Psoas muscle (tissue), 7 donors: ENCODE measurements at regions not wholly inside any gene's neighbourhood (a gene's known extent, or its start where the extent isn't known, plus 50 kb on each side); places are given as distances from the start of the nearest gene placed in this dataset.

Experiments used
- ATAC-seq, 4 donors: fragments of 200-7000 bp; cut with Tn5 transposase; one replicate each; pipeline ENCODE4 v1.9.1; 2020; ENCODE audit warnings: moderate library complexity in 3 of 4, mild to moderate bottlenecking in 2 of 4
- DNase-seq, 2 donors: peaks; one replicate each; pipeline ENCODE4 v3.0.0-alpha.2; 2020
- H3K27ac ChIP-seq: fragments of 200-600 bp; one replicate; pipeline ENCODE4 v1.8.0; 2022
- H3K27me3 ChIP-seq, 3 donors: fragments of 200-600 bp in 1 of 3; one replicate each; pipeline versions ENCODE4 v1.6.1 to v1.8.0; 2013 to 2022; ENCODE audit warnings: low read length in 2 of 3, mild to moderate bottlenecking in 2 of 3, moderate library complexity in 1 of 3; ENCODE audit not compliant: insufficient read depth in 3 of 3
- H3K36me3 ChIP-seq, 2 donors: fragments of 200-600 bp in 1 of 2; one replicate each; pipeline versions ENCODE4 v1.6.1 to v1.8.0; 2013 to 2022; ENCODE audit warnings: low read depth in 1 of 2, mild to moderate bottlenecking in 1 of 2, moderate library complexity in 1 of 2; ENCODE audit not compliant: insufficient read depth in 1 of 2
- H3K4me1 ChIP-seq: fragments of 200-600 bp; one replicate; pipeline ENCODE4 v1.8.0; 2022
- H3K4me3 ChIP-seq: fragments of 200-600 bp; one replicate; pipeline ENCODE4 v1.8.0; 2022; ENCODE audit warnings: mild to moderate bottlenecking
- H3K9me3 ChIP-seq: fragments of 200-600 bp; one replicate; pipeline ENCODE4 v1.8.0; 2022
- WGBS, 3 donors: extraction: QIAGEN DNeasy Blood & Tissue Kit; methylation state at CpG; one replicate each; pipeline versions ENCODE4 v1.1.6 to v1.1.7; 2013; 5-methylcytosine and 5-hydroxymethylcytosine counted together
- intact Hi-C, 2 donors: fragments of 100-400 bp; cut with DNase I; formaldehyde crosslinking; loops; one replicate each; pipeline versions ENCODE4 v1.11.0 to v1.14.2; 2022
- TF ChIP-seq, protein P1 (sequence below): fragments of 200-600 bp; IDR thresholded peaks from one replicate; pipeline ENCODE4 v1.8.0; 2022; ENCODE audit warnings: antibody characterized with exemption
- donor health status: healthy with polysubstance abuse.
- donor health status: DM: no; HTN: no; CAD: no; lungs with moderate emphysema.
- donor health status: Bipolar disorder and iron deficiency.
- donor health status: healthy.
- donor health status: DM: yes; HTN: yes; CAD: no.
- donor health status: DM: no; HTN: no; CAD: no.
- donor health status: DM: yes; HTN: yes; CAD: no.

DNA sequence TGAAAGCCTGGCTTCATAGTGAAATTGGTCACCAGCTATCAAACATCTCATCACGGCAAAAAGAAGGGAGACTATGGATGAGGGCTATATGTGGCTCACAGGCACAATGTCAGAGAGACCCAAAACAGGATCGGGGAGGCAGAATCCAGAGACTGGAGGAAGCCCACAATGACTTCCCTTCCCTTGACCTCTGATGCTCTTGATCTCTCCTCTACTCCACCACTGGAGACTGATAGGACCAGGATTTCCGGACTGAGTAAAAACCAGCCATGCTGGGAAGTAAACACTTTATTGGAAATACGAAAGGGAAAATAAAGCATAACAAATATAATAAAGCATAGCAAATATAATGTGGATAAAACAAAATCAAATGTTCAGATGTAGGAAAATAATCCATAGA lies 597.3 kb downstream of the UTRN start:
- intact Hi-C loops: no loop called here
- DNase-seq (no peak), ATAC-seq (no peak)
- H3K36me3 ChIP-seq: no peaks in the 10 kb centered on the region
- H3K4me1 ChIP-seq: no peaks in the 10 kb centered on the region
- no peaks in the 10 kb centered on the region for H3K9me3 ChIP-seq
- no peaks in the 10 kb centered on the region for H3K27me3 ChIP-seq
- no peak overlapping the region for H3K4me3 ChIP-seq
- 70 to 85% (median 84%) methylated on average over 4 of the region's 4 CpGs for WGBS, 3 donors
- TF ChIP-seq, protein P1, sequence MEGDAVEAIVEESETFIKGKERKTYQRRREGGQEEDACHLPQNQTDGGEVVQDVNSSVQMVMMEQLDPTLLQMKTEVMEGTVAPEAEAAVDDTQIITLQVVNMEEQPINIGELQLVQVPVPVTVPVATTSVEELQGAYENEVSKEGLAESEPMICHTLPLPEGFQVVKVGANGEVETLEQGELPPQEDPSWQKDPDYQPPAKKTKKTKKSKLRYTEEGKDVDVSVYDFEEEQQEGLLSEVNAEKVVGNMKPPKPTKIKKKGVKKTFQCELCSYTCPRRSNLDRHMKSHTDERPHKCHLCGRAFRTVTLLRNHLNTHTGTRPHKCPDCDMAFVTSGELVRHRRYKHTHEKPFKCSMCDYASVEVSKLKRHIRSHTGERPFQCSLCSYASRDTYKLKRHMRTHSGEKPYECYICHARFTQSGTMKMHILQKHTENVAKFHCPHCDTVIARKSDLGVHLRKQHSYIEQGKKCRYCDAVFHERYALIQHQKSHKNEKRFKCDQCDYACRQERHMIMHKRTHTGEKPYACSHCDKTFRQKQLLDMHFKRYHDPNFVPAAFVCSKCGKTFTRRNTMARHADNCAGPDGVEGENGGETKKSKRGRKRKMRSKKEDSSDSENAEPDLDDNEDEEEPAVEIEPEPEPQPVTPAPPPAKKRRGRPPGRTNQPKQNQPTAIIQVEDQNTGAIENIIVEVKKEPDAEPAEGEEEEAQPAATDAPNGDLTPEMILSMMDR: no peak
- no peak overlapping the region for H3K27ac ChIP-seq

DNA sequence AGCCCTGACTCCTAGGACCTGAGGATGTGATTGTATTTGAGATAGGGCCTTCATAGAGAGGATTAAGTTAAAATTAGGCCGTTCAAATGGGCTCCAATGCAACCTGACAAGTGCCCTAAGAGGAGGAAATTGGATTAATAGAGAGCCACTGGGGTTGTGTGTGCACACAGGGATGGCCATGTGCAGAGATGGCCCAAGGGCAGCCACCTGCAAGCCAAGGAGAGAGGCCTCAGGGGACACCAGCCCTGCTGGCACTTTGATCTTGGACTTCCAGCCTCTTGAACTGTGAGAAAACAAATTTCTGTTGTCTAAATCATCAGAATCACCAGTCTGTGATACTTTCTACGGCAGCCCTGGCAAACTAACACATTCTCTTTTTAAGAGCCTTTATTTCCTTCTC lies 598.8 kb downstream of the UTRN start:
- ATAC-seq (no peak), DNase-seq (no peak)
- H3K4me3 ChIP-seq: no peak overlapping the region
- no peaks in the 10 kb centered on the region for H3K36me3 ChIP-seq
- no peaks in the 10 kb centered on the region for H3K27me3 ChIP-seq
- TF ChIP-seq, protein P1: no peak
- H3K9me3 ChIP-seq: no peaks in the 10 kb centered on the region
- intact Hi-C loops: no loop called here
- 78 to 91% (median 89%) methylated on average over 2 of the region's 2 CpGs for WGBS, 3 donors
- H3K27ac ChIP-seq: no peak overlapping the region
- no peaks in the 10 kb centered on the region for H3K4me1 ChIP-seq

DNA sequence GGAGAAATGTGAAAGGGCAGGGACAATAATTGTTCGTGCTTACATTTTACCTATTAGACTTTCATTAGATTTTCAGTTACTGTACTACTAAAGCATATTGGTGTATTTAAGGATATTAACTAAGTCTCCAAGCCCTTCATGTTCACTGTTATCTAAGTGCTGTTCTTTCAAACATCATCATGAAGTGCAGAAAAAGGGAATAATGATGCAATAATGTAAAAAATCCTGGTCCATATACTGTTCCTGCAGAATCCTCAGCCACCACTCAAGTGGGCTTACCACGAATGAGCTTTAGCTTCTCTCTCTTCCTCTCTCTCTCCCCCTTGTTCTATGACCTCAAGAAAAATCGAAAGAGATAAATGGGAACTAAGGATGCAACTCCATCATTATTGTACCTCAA lies 600.7 kb downstream of the UTRN start:
- Histone ChIP-seq H3K4me1 (no peaks in the 10 kb centered on the region), H3K9me3 (no peaks in the 10 kb centered on the region), H3K36me3 (no peaks in the 10 kb centered on the region), H3K27me3 (no peaks in the 10 kb centered on the region), H3K27ac (no peak overlapping the region), H3K4me3 (no peak overlapping the region)
- ATAC-seq: no peak
- no peak for DNase-seq
- WGBS, 3 donors: 76 to 95% (median 85%) methylated on average over 3 of the region's 3 CpGs
- TF ChIP-seq, protein P1: no peak
- intact Hi-C loops: no loop called here

DNA sequence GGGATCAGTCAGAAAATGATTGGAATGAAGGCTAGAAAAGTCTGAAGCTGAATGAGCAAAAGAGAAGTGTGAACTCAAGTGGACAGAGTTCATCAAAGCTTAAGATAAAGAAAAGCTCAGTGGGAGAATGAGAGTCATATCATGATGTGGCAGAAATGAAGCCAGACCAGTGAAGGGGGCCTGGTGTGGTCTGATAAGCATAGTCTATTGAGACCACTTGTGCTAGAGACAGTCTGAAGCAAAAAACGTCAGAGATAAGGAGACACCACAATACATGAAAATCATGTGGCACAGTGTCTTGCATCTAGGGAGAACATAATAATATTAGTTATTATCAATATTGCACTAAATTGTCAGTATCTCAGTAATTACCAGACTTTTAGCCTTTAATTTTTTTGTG lies 601.5 kb downstream of the UTRN start:
- TF ChIP-seq, protein P1: no peak
- no peaks in the 10 kb centered on the region for H3K9me3 ChIP-seq
- 52 to 67% (median 61%) methylated on average over 1 of the region's 1 CpG for WGBS, 3 donors
- H3K4me1 ChIP-seq: no peaks in the 10 kb centered on the region
- ATAC-seq (no peak), DNase-seq (no peak)
- no peak overlapping the region for H3K27ac ChIP-seq
- intact Hi-C loops: no loop called here
- no peak overlapping the region for H3K4me3 ChIP-seq
- no peaks in the 10 kb centered on the region for H3K36me3 ChIP-seq
- H3K27me3 ChIP-seq: no peaks in the 10 kb centered on the region

DNA sequence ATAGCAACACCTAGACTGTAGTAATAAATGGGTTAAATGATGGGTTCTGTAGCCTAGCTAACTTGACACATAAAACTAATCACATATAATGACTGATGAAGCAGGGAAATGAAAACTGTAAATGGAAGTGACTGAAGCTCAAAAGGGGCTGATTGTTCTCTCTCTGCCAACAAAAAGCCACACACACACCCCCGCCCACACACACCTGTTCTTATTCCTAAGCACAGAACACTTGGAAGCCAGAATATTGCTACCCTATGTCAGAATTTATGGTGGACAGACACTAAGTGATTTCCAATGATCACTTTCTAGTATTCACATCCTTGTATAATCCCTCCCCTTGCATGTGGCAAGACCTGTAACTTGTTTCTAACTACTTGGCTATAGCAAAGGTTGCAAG lies 603.5 kb downstream of the UTRN start:
- Histone ChIP-seq H3K27me3 (no peaks in the 10 kb centered on the region), H3K4me3 (no peak overlapping the region), H3K36me3 (no peaks in the 10 kb centered on the region), H3K27ac (no peak overlapping the region), H3K4me1 (no peaks in the 10 kb centered on the region), H3K9me3 (no peaks in the 10 kb centered on the region)
- intact Hi-C loops: no loop called here
- 58 to 72% (median 68%) methylated on average over 1 of the region's 1 CpG for WGBS, 3 donors
- no peak for ATAC-seq
- no peak for DNase-seq
- TF ChIP-seq, protein P1: no peak
